ENCODE measurements at regions not wholly inside any gene's neighbourhood (a gene's known extent, or its start where the extent isn't known, plus 50 kb on each side); places are given as distances from the start of the nearest gene placed in this dataset.
"Not testable (repeated sequence)": the region's sequence is repeated elsewhere in the genome, so short reads cannot be mapped to it uniquely, and the experiment has no call there.

DNA sequence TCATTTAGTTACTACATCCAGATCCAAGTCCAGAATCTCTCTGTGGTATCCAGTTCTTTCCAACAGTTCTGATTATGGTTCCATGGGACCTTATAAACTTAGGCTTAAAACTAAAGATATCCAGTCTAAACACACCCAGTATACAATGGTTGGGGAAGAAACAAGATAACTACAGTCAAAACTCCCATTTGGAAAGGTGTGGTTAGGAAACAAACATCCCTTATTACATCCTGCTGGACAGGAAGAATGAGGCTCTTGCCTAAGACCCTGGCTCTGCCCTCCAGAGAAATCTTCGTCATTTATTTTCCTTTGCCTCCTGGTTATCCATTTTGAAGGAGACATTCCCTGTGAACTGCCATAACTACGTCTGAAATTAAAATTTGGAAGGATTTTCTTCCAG lies 64.6 kb upstream of the EPB41L4A start:
- no peak overlapping the region for H3K4me3 ChIP-seq
- TF ChIP-seq, protein P1, sequence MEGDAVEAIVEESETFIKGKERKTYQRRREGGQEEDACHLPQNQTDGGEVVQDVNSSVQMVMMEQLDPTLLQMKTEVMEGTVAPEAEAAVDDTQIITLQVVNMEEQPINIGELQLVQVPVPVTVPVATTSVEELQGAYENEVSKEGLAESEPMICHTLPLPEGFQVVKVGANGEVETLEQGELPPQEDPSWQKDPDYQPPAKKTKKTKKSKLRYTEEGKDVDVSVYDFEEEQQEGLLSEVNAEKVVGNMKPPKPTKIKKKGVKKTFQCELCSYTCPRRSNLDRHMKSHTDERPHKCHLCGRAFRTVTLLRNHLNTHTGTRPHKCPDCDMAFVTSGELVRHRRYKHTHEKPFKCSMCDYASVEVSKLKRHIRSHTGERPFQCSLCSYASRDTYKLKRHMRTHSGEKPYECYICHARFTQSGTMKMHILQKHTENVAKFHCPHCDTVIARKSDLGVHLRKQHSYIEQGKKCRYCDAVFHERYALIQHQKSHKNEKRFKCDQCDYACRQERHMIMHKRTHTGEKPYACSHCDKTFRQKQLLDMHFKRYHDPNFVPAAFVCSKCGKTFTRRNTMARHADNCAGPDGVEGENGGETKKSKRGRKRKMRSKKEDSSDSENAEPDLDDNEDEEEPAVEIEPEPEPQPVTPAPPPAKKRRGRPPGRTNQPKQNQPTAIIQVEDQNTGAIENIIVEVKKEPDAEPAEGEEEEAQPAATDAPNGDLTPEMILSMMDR (IDR thresholded peaks at IDR 0.05), result no peak
- TF ChIP-seq POLR2A (IDR thresholded peaks at IDR 0.05), result no peak
- no peak for TF ChIP-seq POLR2AphosphoS5 (IDR thresholded peaks at IDR 0.05)
- DNase-seq (ENCODE audit: low spot score), result no peak
- H3K9me3 ChIP-seq, result no peaks in the 10 kb centered on the region
- H3K27me3 ChIP-seq (replicated peaks; ENCODE audit: insufficient read depth), result peaks cover 2% of the 10 kb centered on the region
- no peaks in the 10 kb centered on the region for H3K36me3 ChIP-seq
- H3K4me1 ChIP-seq (replicated peaks), result no peaks in the 10 kb centered on the region
- WGBS, result 91% methylated on average over 2 of the region's 2 CpGs
- intact Hi-C loops (cut with DNase I), result no loop called here
- H3K27ac ChIP-seq, result no peak overlapping the region

DNA sequence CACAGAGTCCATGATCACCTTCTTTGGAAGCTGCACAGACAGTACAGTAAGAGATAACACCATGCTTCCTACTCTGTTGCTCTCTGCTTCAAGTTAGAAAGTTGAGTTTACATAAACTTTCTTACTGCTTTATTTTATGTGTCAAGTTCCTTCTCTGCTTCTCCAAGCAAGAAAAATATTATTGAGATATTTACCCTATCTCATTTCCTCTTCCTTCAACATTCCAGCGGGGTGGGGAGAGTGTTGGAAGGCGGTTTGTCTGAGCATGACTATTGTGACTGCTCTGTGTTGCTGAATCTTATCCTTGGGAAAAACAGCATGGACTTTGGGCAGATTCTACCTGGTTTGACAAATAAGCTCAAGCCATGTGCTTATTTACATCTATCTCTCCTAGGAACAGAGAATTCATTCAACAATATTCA lies 66.9 kb upstream of the EPB41L4A start:
- Histone ChIP-seq H3K27ac (no peak overlapping the region), H3K9me3 (no peaks in the 10 kb centered on the region), H3K36me3 (no peaks in the 10 kb centered on the region), H3K4me1 (replicated peaks) (no peaks in the 10 kb centered on the region), H3K4me3 (no peak overlapping the region), H3K27me3 (replicated peaks; ENCODE audit: insufficient read depth) (peaks cover 2% of the 10 kb centered on the region)
- DNase-seq (ENCODE audit: low spot score), result no peak
- TF ChIP-seq, protein P1 (IDR thresholded peaks at IDR 0.05), result no peak
- TF ChIP-seq POLR2AphosphoS5 (IDR thresholded peaks at IDR 0.05) (no peak), POLR2A (IDR thresholded peaks at IDR 0.05) (no peak)
- WGBS, result 64% methylated on average over 2 of the region's 2 CpGs
- intact Hi-C loops (cut with DNase I), result no loop called here

DNA sequence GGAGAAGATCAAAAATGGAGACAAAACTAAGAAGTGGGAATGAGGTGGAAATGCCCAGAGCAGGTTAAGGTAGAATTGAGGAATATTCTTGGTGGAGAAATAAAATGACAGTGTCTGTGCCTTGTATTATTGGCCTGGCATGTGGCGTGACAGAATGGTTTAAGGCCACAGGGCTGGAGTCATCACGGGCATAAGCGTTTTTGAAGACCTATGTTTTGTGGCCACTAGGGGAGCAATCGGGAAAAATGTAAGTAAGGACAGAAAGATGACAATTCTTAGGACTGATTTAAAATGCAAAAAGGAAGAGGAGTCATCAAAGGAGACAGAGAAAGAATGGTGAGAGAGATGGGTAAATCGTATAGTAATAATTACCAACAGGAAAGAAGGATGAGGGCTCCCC lies 72.2 kb upstream of the EPB41L4A start:
- Histone ChIP-seq H3K27ac (no peak overlapping the region), H3K9me3 (no peaks in the 10 kb centered on the region), H3K4me3 (no peak overlapping the region), H3K27me3 (replicated peaks; ENCODE audit: insufficient read depth) (peaks cover 2% of the 10 kb centered on the region), H3K36me3 (no peaks in the 10 kb centered on the region), H3K4me1 (replicated peaks) (no peaks in the 10 kb centered on the region)
- intact Hi-C loops (cut with DNase I), result no loop called here
- no peak for TF ChIP-seq POLR2A (IDR thresholded peaks at IDR 0.05)
- TF ChIP-seq, protein P1 (IDR thresholded peaks at IDR 0.05), result no peak
- no peak for TF ChIP-seq POLR2AphosphoS5 (IDR thresholded peaks at IDR 0.05)
- 74% methylated on average over 5 of the region's 5 CpGs for WGBS
- no peak for DNase-seq (ENCODE audit: low spot score)

DNA sequence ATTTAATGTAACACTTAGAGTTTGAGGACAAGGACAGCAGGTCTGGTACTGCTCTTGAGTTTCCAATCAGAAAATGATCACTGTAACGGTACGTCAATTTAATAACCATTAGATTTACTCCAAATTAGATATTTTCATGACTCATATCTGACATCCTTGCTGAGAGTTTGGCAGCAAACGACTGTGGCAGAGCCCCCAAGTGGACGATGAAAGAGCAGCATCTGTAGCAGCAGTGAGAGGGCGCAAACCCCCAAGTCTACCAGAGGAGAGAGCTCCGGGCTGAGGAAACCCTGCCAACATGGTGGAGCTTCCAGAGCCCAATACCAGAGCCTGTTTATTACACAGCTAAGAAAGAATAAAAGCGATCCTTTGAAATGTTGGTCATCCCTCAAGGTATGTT lies 73.2 kb upstream of the EPB41L4A start:
- Histone ChIP-seq H3K4me1 (replicated peaks) (no peaks in the 10 kb centered on the region), H3K36me3 (no peaks in the 10 kb centered on the region), H3K27me3 (replicated peaks; ENCODE audit: insufficient read depth) (peaks cover 2% of the 10 kb centered on the region), H3K4me3 (no peak overlapping the region), H3K27ac (no peak overlapping the region), H3K9me3 (no peaks in the 10 kb centered on the region)
- TF ChIP-seq POLR2AphosphoS5 (IDR thresholded peaks at IDR 0.05) (no peak), POLR2A (IDR thresholded peaks at IDR 0.05) (no peak)
- TF ChIP-seq, protein P1 (IDR thresholded peaks at IDR 0.05), result peak in 2 of 4 experiments; percentile 15 to 31
- 40% methylated on average over 7 of the region's 7 CpGs for WGBS
- no peak for DNase-seq (ENCODE audit: low spot score)
- intact Hi-C loops (cut with DNase I), result no loop called here

DNA sequence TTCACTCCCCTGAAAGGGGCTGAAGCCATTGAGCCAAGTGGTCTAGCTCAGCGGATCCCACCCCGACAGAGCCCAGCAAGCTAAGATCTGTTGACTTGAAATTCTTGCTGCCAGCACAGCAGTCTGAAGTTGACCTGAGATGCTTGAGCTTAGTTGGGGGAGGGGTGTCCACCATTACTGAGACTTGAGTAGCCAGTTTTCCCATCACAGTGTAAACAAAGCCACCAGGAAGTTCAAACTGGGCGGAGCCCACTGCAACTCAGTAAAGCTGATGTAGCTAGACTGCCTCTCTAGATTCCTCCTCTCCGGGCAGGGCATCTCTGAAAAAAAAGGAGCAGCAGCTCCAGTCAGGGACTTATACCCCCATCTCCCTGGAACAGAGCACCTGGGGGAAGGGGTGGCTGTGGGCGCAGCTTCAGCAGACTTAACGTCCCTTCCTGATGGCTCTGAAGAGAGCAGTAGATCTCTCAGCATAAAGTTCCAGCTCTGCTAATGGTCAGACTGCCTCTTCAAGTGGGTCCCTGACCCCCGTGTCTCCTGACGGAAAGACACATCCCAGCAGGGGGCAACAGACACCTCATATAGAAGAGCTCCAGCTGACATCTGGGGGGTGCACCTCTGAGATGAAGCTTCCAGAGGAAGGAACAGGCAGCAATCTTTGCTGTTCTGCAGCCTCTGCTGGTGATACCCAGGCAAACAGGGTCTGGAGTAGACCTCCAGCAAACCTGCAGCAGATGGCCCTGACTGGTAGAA lies 84.8 kb upstream of the EPB41L4A start:
- H3K9me3 ChIP-seq; H3K36me3 ChIP-seq; intact Hi-C loops (cut with DNase I); H3K4me1 ChIP-seq (replicated peaks); H3K27ac ChIP-seq; H3K4me3 ChIP-seq; H3K27me3 ChIP-seq (replicated peaks; ENCODE audit: insufficient read depth): not testable (repeated sequence)
- WGBS, result 66% methylated on average over 8 of the region's 8 CpGs
- peak; percentile 14 for TF ChIP-seq POLR2AphosphoS5 (IDR thresholded peaks at IDR 0.05)
- peak; percentile 30 for DNase-seq (ENCODE audit: low spot score)

DNA sequence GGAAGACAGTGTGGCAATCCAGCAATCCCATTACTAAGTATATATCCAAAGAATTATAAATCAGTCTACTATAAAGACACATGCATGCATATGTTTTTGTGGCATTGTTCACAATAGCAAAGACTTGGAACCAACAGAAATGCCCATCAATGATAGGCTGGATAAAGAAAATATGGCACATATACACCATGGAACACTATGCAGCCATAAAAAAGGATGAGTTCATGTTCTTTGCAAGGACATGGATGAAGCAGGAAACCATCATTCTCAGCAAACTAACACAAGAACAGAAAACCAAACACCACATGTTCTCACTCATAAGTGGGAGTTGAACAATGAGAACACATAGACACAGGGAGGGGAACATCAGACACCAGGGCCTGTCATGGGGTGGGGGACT lies 90.0 kb upstream of the EPB41L4A start:
- H3K27ac ChIP-seq; H3K4me1 ChIP-seq (replicated peaks); H3K27me3 ChIP-seq (replicated peaks; ENCODE audit: insufficient read depth); H3K4me3 ChIP-seq; H3K36me3 ChIP-seq; intact Hi-C loops (cut with DNase I); DNase-seq (ENCODE audit: low spot score); H3K9me3 ChIP-seq: not testable (repeated sequence)

All from prostate gland (tissue), 2 donors.